ENCODE measurements at regions not wholly inside any gene's neighbourhood (a gene's known extent, or its start where the extent isn't known, plus 50 kb on each side); places are given as distances from the start of the nearest gene placed in this dataset.

GRCh38 chr14:29421156-29421728 is 506.4 kb downstream of the PRKD1 start:
- TF ChIP-seq ISL1 (CRISPR knock-in tag; IDR thresholded peaks at IDR 0.05), result no peak
- TF ChIP-seq ZFP3 (CRISPR knock-in tag; IDR thresholded peaks at IDR 0.05), result no peak
- no peak for TF ChIP-seq ARNTL (CRISPR knock-in tag; IDR thresholded peaks at IDR 0.05; ENCODE audit: borderline replicate concordance, low read depth)
- no peak for TF ChIP-seq ZNF8 (CRISPR knock-in tag; IDR thresholded peaks at IDR 0.05)
